Fibroblast of villous mesenchyme (primary cell): ENCODE measurements at regions not wholly inside any gene's neighbourhood (a gene's known extent, or its start where the extent isn't known, plus 50 kb on each side); places are given as distances from the start of the nearest gene placed in this dataset.

ENCODE experiments used
- DNase-seq: peaks from one replicate; pipeline ENCODE4 v3.0.0-alpha.2; 2010; ENCODE audit warnings: low read depth
- H3K4me3 ChIP-seq: 2 replicates; pipeline ENCODE4 v1.5.1; 2011; ENCODE audit warnings: low read depth, mild to moderate bottlenecking, low read length
- CTCF ChIP-seq: IDR thresholded peaks from 2 replicates; pipeline ENCODE4 v1.5.1; 2012; ENCODE audit warnings: low read depth, mild to moderate bottlenecking, low read length; ENCODE audit not compliant: insufficient read depth

DNA sequence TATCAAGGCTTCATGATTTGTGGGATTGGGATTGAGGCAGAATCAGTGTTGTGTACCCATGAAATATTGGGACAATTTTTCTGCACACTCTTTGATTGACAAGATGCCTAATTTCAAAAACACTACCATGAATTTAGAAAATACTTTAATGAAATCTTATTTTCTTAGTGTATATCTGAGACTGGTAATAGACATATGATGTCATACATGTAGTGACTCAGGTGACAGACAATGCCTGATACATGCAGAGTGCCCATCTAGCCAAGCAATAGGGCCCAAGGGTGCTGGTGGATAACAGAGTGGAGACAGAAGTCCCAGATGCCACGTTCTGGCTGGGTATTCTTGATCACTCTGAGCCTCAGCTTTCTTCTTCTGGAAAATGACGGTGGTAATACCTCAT is 279.6 kb upstream of the ARID1B start:
- TF ChIP-seq CTCF, result no peak
- no peak for DNase-seq
- no peak overlapping the region for H3K4me3 ChIP-seq

GRCh38 chr6:156487877-156488276 is 289.3 kb upstream of the ARID1B start:
- DNase-seq, result no peak
- no peak for TF ChIP-seq CTCF
- no peak overlapping the region for H3K4me3 ChIP-seq

DNA sequence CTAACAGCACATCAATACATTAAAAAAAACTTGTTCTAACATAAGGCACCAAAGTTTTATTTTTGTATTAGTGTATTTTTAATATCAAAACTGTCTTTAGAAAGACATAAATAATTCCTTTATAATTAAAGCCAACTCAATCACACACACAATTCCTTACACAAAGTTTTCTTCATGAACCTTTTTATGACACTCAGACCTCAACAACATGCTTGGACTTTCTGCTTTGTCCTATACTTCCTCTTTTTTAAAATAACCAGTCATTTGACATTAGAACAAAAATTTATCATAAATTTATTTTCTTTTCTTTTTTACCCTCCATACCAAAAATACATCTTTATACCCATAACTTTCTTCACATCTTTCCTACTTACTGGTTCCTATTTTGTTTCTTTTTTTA is 292.0 kb upstream of the ARID1B start:
- no peak overlapping the region for H3K4me3 ChIP-seq
- TF ChIP-seq CTCF, result no peak
- DNase-seq, result no peak

GRCh38 chr6:156474507-156475120 is 302.6 kb upstream of the ARID1B start:
- no peak overlapping the region for H3K4me3 ChIP-seq
- DNase-seq, result no peak
- TF ChIP-seq CTCF, result no peak

DNA sequence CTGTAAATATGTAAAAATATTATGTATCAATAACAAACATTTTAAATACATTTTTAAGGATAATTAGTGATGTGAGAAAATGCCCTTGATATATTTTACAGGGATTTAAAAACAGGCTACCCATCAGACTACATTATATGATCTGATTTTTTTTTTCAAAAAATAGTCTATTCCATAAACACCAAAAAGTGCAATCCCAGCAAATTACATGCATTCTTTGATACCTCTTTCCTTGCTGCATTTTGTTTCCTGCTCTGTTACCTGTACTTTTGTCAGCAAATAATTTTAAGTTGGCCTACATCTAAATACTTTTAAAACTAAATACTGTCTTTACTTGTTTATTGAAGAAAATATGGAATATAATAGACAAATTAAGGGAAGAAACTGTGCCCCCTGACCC is 306.2 kb upstream of the ARID1B start:
- no peak for TF ChIP-seq CTCF
- no peak for DNase-seq
- no peak overlapping the region for H3K4me3 ChIP-seq

- no peak for TF ChIP-seq CTCF
- no peak for DNase-seq
- H3K4me3 ChIP-seq, result no peak overlapping the region
Measured at GRCh38 chr6:156464100-156464878, 312.9 kb upstream of the ARID1B start.
